Breast epithelium (tissue), 3 donors: ENCODE measurements at regions not wholly inside any gene's neighbourhood (a gene's known extent, or its start where the extent isn't known, plus 50 kb on each side); places are given as distances from the start of the nearest gene placed in this dataset.

ENCODE experiments used
- POLR2A ChIP-seq: fragments of 450-650 bp; IDR thresholded peaks from one replicate; pipeline ENCODE4 v1.6.1; 2016; ENCODE audit warnings: antibody characterized with exemption, mild to moderate bottlenecking, moderate library complexity
- POLR2AphosphoS5 ChIP-seq, 3 donors: sonication (generic); formaldehyde crosslinking; IDR thresholded peaks; one replicate each; pipeline ENCODE4 v1.6.1; 2017; ENCODE audit warnings: antibody characterized with exemption in 3 of 3

DNA sequence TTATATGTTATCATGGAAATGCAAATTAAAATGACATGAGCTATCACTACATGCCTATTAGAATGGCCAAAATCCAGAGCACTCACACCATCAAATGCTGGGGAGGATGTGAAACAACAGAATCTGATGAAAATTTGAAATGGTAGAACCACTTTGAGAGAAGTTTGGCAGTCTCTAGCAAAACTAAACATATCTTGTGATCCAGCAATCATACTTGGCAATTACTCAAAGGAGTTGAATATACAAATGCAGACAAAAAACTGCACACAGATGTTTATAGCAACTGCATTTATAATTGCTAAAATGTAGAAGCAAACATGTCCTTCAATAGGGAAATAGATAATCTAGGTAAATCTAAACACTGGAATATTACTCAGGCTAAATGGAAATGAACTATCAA, 1164.9 kb downstream of the DNAJB9 start:
- TF ChIP-seq POLR2A (no peak), POLR2AphosphoS5 (IDR thresholded peaks at IDR 0.05) (no peak)
